Retinal pigment epithelial cell (primary cell): ENCODE measurements at regions not wholly inside any gene's neighbourhood (a gene's known extent, or its start where the extent isn't known, plus 50 kb on each side); places are given as distances from the start of the nearest gene placed in this dataset.

Source experiments
- DNase-seq: peaks from one replicate; pipeline ENCODE4 v3.0.0-alpha.2; 2010; ENCODE audit warnings: low read depth
- H3K4me3 ChIP-seq: 2 replicates; pipeline ENCODE4 v1.5.1; 2011; ENCODE audit warnings: mild to moderate bottlenecking, low read length, control low read depth, moderate library complexity
- CTCF ChIP-seq: conservative IDR thresholded peaks from 2 replicates; pipeline ENCODE4 v1.5.1; 2011; ENCODE audit warnings: low read depth, low read length, control low read depth, inconsistent platforms

- no peak for TF ChIP-seq CTCF
- H3K4me3 ChIP-seq, result no peak overlapping the region
- DNase-seq, result no peak
These were observed 236.8 kb upstream of the SERP2 start for GRCh38 chr13:44136696-44137268.

- no peak for DNase-seq
- TF ChIP-seq CTCF, result no peak
These were observed 236.2 kb upstream of the SERP2 start for GRCh38 chr13:44137466-44137865.

DNA sequence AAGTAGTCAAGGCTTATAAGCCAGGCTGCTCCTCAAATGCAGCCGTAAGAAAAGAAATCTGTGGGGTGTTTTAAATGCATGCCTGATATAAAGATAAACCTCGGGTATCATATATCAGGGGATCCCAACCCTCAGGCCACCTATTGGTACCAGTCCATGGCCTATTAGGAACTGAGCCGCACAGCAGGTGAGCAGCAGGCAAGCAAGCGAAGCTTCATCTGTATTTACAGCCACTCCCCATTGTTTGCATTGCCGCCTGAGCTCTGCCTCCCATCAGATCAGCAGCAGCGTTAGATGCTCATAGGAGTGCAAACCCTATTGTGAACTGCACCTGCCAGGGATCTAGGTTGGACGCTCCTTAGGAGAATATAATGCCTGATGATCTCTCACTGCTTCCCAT is 233.5 kb upstream of the SERP2 start:
- no peak for TF ChIP-seq CTCF
- DNase-seq, result no peak
- H3K4me3 ChIP-seq, result no peak overlapping the region

More at GRCh38 chr13:44137466-44137865, 236.2 kb upstream of the SERP2 start:
- no peak overlapping the region for H3K4me3 ChIP-seq

DNA sequence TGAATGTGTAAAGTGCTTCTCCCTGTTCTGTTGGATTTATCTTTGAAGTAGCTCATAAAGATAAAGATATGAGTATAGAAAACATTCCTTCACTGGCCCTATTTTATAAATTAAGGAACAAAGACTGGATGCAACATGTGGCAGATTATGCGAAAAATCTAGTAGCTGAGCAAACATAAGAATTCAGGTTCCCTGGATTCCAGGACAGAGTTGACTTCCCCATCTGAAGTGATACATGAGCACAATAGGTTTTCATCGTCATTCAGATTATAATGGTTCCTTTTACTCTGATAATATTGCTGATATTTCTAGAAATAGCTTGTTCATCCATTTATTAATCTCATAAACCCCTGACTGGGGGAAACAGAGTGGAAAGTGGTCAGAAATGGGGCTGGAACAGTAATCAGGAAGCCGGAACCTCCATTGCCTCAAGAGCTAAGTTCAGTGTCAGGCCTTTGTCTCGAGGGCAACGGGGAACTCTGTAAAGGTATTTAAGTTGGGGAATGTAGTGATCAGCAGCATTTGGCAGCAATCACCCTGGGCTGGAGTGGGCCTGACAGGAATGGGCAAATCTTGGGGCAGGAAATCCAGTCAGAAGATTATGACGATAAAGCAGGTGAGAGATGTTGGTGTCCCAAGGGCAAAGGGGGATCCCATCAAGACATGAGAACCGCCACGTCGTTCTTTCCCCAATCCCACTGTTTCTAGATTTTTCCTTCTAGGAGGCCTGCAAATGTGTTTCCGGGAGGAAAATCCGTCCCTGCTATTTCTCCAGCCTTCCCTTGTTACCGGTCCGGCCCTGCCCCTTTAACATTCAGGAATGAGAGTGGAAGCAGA is 232.5 kb upstream of the SERP2 start:
- TF ChIP-seq CTCF, result no peak
- peak; percentile 66 for DNase-seq

GRCh38 chr13:44141725-44142539 is 231.7 kb upstream of the SERP2 start:
- H3K4me3 ChIP-seq, result peak overlapping the region; percentile 67
- DNase-seq, result peak; percentile 94
- no peak for TF ChIP-seq CTCF

More for the DNA sequence above, 232.5 kb upstream of the SERP2 start:
- H3K4me3 ChIP-seq, result peak overlapping the region; percentile 39

GRCh38 chr13:44142540-44142867 is 231.1 kb upstream of the SERP2 start:
- no peak for DNase-seq
- no peak for TF ChIP-seq CTCF
- H3K4me3 ChIP-seq, result peak overlapping the region; percentile 67
